Activated CD4-positive, alpha-beta T cell treated with anti-CD3 and anti-CD28 coated beads, Interleukin-2, amount 50 U/mL, for 16 hours (primary cell): ENCODE measurements at regions not wholly inside any gene's neighbourhood (a gene's known extent, or its start where the extent isn't known, plus 50 kb on each side); places are given as distances from the start of the nearest gene placed in this dataset.
"Not testable (repeated sequence)": the region's sequence is repeated elsewhere in the genome, so short reads cannot be mapped to it uniquely, and the experiment has no call there.

Experiments
- DNase-seq: peaks from one replicate; pipeline ENCODE4 v3.0.0-alpha.2; 2020

DNA sequence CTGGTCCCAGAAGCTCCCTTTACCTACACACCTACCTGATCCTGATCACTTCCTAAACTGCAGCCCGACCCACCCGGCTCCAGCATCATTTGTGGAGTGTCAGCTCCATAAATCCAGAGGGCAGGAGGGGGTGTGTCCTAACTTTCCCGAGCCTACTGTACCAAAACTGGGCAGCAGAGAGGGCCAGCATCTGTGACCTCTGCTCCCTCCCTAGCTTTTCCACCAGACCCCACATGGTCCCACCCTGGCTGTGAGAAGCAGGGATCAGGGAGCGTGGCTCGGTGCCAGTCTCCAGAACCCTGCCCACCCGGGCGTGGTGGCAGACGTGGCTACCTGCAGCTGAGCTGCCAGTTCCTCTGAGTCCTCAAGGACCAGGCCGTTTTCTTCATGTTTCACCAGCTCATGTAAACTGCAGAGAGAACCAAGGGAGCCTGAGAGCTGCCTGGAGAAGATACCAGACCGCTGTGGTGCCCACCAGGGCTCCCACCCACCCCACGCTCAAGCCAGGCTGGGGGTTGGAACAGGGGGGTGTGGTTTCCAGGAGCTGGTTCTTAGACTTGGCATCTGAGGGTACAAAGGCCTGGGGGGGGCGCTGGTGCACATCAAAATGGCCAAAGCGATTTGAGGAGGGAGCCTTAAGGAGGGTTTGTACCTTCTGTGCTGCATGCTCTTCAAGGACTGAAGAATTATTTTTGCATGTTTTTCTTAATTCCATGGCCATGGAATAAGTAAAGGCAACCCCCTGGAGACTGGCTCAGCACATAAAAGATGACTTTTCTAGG, 76.7 kb upstream of the DRD5 start:
- DNase-seq, result no peak

DNA sequence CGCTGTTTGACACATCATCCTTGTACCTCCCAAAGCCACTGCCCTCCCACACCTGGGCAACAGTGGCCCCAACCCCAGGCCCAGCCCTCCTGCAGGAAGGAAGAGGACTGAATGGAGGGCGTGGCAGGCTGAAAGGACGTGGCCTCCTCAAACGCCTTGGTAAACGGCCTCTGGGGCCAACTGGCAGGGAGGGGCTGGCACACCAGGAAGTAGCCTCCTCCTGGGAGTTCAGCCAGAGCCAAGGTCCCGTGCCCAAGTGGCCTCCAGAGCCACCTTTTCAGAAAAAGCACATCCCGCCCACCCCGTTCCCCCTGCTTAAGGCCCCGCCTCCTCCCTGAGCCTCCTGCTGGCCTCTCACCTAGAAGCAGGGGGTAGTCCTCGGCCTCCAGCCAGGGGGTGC, 74.2 kb upstream of the DRD5 start:
- DNase-seq, result not testable (repeated sequence)

DNA sequence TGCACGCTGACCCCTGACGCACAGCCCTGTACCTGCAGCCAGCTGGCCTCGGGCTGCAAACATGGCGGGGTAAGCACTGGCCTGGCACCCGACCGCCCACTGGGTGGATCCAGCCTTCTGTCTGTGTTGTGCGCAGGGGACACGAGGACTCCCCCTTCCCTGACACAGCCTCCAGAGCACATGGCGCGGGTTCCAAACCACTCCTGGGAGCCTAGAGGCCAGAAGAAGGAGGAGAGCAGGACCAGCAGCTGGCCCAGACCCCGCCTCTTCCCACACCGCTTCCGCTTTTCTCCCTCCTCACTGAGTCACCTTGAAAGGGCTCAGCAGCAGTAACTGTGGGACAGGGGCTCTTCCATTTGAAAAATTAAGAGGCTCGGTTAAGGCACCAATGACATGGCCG, 73.5 kb upstream of the DRD5 start:
- DNase-seq, result not testable (repeated sequence)

DNA sequence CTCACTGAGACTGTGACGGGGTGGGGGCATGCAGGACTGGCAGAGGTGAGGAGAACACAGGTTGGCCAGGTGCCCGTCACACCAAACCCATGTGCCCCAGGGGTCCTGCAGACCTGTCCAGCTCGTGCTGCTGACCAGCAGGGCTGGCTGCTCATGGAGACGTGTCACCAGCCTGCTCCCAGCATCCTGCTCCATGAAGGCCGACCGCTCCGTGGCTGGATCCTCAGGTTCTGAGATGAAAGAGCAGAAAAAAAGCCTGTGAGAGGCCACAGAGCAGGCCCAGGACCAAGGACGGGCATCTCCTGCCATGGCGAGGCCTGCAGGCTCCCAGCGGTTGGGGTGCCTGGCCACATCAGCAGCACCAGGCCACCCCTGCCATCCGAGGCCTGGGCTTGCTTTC, 71.7 kb upstream of the DRD5 start:
- DNase-seq, result no peak

DNA sequence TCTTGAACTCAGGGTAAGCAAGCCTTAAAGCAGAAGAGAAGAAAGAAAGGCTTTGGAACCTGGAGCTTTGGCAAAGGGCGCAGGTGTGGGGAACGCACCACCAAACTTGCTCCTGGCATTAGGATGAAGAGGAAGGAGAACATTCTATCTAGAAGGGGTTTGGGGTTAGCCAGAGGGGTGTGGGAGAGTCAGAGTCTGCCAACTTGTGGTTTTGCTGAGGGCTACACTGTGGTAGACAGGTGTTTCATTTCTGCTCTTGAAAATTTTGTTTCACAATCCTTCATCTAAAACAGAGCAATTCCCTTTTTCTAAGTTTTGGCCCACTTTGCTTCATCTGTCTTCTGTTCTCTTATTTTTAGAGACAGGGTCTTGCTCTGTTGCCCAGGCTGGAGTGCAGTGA, 66.2 kb upstream of the DRD5 start:
- not testable (repeated sequence) for DNase-seq

DNA sequence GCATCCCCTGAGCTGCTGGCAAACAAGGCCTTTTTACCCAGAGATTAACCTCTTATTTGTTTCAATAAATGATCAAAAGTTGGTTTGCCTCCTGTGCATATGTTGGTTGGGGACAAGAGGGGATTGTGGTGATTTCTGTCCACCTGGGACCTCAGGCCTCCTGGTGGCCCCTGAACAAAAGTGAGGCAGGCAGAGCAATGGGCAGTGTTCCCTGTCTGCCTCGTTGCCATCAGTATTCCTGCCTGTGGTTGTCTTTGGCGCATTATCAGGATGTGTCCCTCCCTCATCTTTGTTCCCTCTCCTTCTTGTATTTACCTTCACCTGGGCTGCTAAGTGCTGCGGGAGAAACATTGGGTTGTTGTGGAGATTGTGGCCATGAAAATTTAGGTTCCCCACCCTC, 65.3 kb upstream of the DRD5 start:
- DNase-seq, result no peak

DNA sequence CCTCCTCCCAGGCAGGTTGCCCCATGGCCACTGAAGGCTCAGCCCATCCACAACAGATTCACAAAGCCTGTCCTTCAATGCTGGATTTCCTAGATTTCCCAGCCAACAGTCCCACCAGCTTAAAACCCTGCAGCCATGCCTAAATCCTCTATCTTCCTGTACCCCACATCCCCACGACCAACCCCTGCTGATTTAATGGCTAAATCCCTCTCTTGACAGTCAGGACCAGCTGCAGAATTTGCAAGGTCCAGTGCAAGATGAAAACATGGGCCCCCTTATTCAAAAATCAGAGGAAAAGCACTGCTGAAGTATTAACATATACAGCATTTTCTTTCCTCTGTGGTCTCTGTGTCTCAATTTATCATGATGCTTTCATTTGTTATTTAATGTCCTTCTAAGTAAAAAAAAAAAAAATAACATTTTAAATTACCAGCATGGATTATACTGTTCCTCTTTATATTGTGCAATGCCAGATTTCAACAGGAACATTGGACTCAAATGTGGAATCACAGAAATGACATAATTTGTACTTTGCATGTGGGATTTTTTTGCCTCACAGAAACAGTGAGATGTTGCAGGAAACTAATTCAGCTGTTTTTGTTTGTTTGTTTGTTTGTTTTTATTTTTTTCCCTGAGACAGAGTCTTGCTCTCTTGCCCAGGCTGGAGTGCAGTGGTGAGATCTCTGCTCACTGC, 63.0 kb upstream of the DRD5 start:
- not testable (repeated sequence) for DNase-seq

DNA sequence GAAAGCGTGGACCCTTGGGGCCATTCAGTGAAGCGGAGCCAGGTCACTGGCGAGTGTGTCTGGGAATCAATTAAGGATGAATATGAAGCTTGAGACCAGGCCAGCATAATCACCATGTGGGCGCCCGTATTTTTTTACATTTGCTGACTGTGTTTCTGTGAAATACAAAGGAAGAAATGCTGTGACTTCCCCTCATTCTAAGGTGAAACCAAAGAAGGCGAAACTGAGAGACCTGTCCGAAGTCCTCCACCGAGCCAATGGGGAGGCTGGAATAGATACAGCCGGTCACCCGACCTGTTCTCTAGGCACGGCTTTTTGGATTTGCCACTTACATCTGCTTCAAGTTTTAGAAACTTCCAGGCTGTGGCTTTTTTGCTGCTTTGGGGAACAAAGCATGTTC, 59.3 kb upstream of the DRD5 start:
- DNase-seq, result not testable (repeated sequence)
